GM23338 (cell line): ENCODE measurements at regions not wholly inside any gene's neighbourhood (a gene's known extent, or its start where the extent isn't known, plus 50 kb on each side); places are given as distances from the start of the nearest gene placed in this dataset.

ENCODE experiments used
- ATAC-seq: fragments of 200-7000 bp; cut with Tn5 transposase; 3 replicates; pipeline ENCODE4 v1.9.1; 2020
- DNase-seq: peaks from one replicate; pipeline ENCODE4 v3.0.0-alpha.2; 2015; ENCODE audit warnings: low spot score
- H2AFZ ChIP-seq: fragments of 200-600 bp; sonication (generic); 2 replicates; pipeline ENCODE4 v1.8.0; 2016; ENCODE audit warnings: antibody characterized with exemption, mild to moderate bottlenecking, moderate library complexity
- H3F3A ChIP-seq: fragments of 200-600 bp; sonication (generic); replicated peaks from 2 replicates; pipeline ENCODE4 v1.8.0; 2017; ENCODE audit warnings: antibody characterized with exemption, mixed run types, low read depth
- H3K27ac ChIP-seq: fragments of 200-600 bp; sonication (generic); 2 replicates; pipeline ENCODE4 v1.6.1; 2016; ENCODE audit warnings: low read depth
- H3K27me3 ChIP-seq: fragments of 200-600 bp; sonication (generic); 2 replicates; pipeline ENCODE4 v1.8.0; 2016; ENCODE audit warnings: mild to moderate bottlenecking, mixed run types, moderate library complexity; ENCODE audit not compliant: insufficient read depth
- H3K36me3 ChIP-seq: fragments of 200-600 bp; sonication (generic); 2 replicates; pipeline ENCODE4 v1.8.0; 2016; ENCODE audit warnings: mild to moderate bottlenecking; ENCODE audit not compliant: insufficient read depth
- H3K4me1 ChIP-seq: fragments of 200-600 bp; sonication (generic); 2 replicates; pipeline ENCODE4 v1.8.0; 2016; ENCODE audit warnings: mild to moderate bottlenecking, moderate library complexity; ENCODE audit not compliant: insufficient read depth
- H3K4me2 ChIP-seq: fragments of 200-600 bp; sonication (generic); 2 replicates; pipeline ENCODE4 v1.7.1; 2017; ENCODE audit warnings: mixed run types
- H3K4me3 ChIP-seq: fragments of 200-600 bp; sonication (generic); 2 replicates; pipeline ENCODE4 v1.6.1; 2016; ENCODE audit warnings: mixed run types
- H3K79me2 ChIP-seq: fragments of 200-600 bp; sonication (generic); replicated peaks from 2 replicates; pipeline ENCODE4 v1.8.0; 2017; ENCODE audit warnings: mild to moderate bottlenecking; ENCODE audit not compliant: insufficient read depth
- H3K9me2 ChIP-seq: fragments of 200-600 bp; sonication (generic); 2 replicates; pipeline ENCODE4 v1.8.0; 2017; ENCODE audit not compliant: insufficient read depth
- H4K20me1 ChIP-seq: fragments of 200-600 bp; sonication (generic); replicated peaks from 2 replicates; pipeline ENCODE4 v1.8.0; 2017; ENCODE audit warnings: mild to moderate bottlenecking; ENCODE audit not compliant: insufficient read depth
- H3K27ac Mint-ChIP-seq: 2 replicates; pipeline ENCODE4 v1.8.0; 2020; ENCODE audit warnings: inconsistent platforms, mild to moderate bottlenecking, moderate library complexity, mixed read lengths
- H3K27me3 Mint-ChIP-seq: 3 replicates; pipeline ENCODE4 v1.8.0; 2022; ENCODE audit warnings: low read depth, mild to moderate bottlenecking, moderate library complexity, mixed read lengths, inconsistent platforms; ENCODE audit not compliant: insufficient read depth, poor library complexity
- H3K36me3 Mint-ChIP-seq: 3 replicates; pipeline ENCODE4 v1.8.0; 2021; ENCODE audit warnings: low read depth, mild to moderate bottlenecking, inconsistent platforms, moderate library complexity, mixed read lengths
- H3K4me1 Mint-ChIP-seq: 3 replicates; pipeline ENCODE4 v1.8.0; 2020; ENCODE audit warnings: mild to moderate bottlenecking, inconsistent platforms, mixed read lengths
- H3K4me3 Mint-ChIP-seq: 3 replicates; pipeline ENCODE4 v1.8.0; 2021; ENCODE audit warnings: moderate library complexity, mild to moderate bottlenecking, inconsistent platforms, mixed read lengths
- H3K9me3 Mint-ChIP-seq: 3 replicates; pipeline ENCODE4 v1.8.0; 2020; ENCODE audit warnings: moderate library complexity, mild to moderate bottlenecking, inconsistent platforms, mixed read lengths
- CREB1 ChIP-seq: fragments of 250-450 bp; sonication (Bioruptor Pico); IDR thresholded peaks from 2 replicates; pipeline ENCODE4 v1.5.0; 2020; ENCODE audit warnings: low read depth, mild to moderate bottlenecking, moderate library complexity
- CTCF ChIP-seq, 2 experiments: fragments of 200-600 bp in 1 of 2; sonication (generic) in 1 of 2; conservative IDR thresholded peaks; 2 replicates each; pipeline versions ENCODE4 v1.5.1 to v1.6.1; 2016 to 2017; ENCODE audit warnings: antibody characterized with exemption in 2 of 2, low read depth in 2 of 2, mild to moderate bottlenecking in 2 of 2, moderate library complexity in 1 of 2
- EZH2 ChIP-seq: fragments of 200-600 bp; sonication (generic); IDR thresholded peaks from one replicate; pipeline ENCODE4 v1.8.0; 2017; ENCODE audit warnings: antibody characterized with exemption, mild to moderate bottlenecking, low read depth; ENCODE audit not compliant: unreplicated experiment
- JUNB ChIP-seq: IDR thresholded peaks from one replicate; pipeline ENCODE4 v1.6.1; 2016; ENCODE audit warnings: antibody characterized with exemption; ENCODE audit not compliant: unreplicated experiment
- NANOG ChIP-seq: IDR thresholded peaks from 2 replicates; pipeline ENCODE4 v1.6.1; 2016; ENCODE audit warnings: antibody characterized with exemption, borderline replicate concordance
- POLR2AphosphoS5 ChIP-seq: IDR thresholded peaks from 2 replicates; pipeline ENCODE4 v1.6.1; 2016; ENCODE audit warnings: antibody characterized with exemption, low read depth
- STAT1 ChIP-seq: IDR thresholded peaks from one replicate; pipeline ENCODE4 v1.6.1; 2016; ENCODE audit warnings: antibody characterized with exemption; ENCODE audit not compliant: unreplicated experiment
- ZNF114 ChIP-seq: fragments of 250-450 bp; sonication (Bioruptor Pico); IDR thresholded peaks from 2 replicates; pipeline ENCODE4 v1.5.0; 2020; ENCODE audit warnings: mild to moderate bottlenecking, moderate library complexity
- ZNF462 ChIP-seq: fragments of 250-450 bp; sonication (Bioruptor Pico); IDR thresholded peaks from 2 replicates; pipeline ENCODE4 v1.5.0; 2020; ENCODE audit warnings: mild to moderate bottlenecking, moderate library complexity

GRCh38 chr4:35229021-35229420 is 1015.3 kb downstream of the ARAP2 start (continued):
- TF ChIP-seq ZNF462 (CRISPR knock-in tag) (no peak), POLR2AphosphoS5 (no peak), NANOG (no peak), CREB1 (no peak), CTCF (conservative IDR thresholded peaks at IDR 0.05; ENCODE audit: low read depth in 2 of 2) (no peak), JUNB (no peak), EZH2 (no peak), STAT1 (no peak)

GRCh38 chr4:35237924-35238323 is 1006.4 kb downstream of the ARAP2 start:
- Histone ChIP-seq H2AFZ (no peak overlapping the region), H3K36me3 (no peaks in the 10 kb centered on the region), H3K4me3 (no peak overlapping the region), H3F3A (no peaks in the 10 kb centered on the region), H3K27ac (no peak overlapping the region), H3K27me3 (no peaks in the 10 kb centered on the region), H3K4me2 (no peak overlapping the region), H3K79me2 (no peaks in the 10 kb centered on the region), H4K20me1 (no peaks in the 10 kb centered on the region), H3K9me2 (peaks cover 3% of the 10 kb centered on the region; the same call in 1 of the 2 replicates), H3K4me1 (no peaks in the 10 kb centered on the region)
- H3K9me3 Mint-ChIP-seq: peaks cover 17% of the 10 kb centered on the region
- no peak overlapping the region for H3K4me3 Mint-ChIP-seq
- H3K4me1 Mint-ChIP-seq: no peaks in the 10 kb centered on the region
- no peak for DNase-seq
- H3K27me3 Mint-ChIP-seq: peaks cover 2% of the 10 kb centered on the region
- peaks cover 9% of the 10 kb centered on the region for H3K36me3 Mint-ChIP-seq
- no peak overlapping the region for H3K27ac Mint-ChIP-seq
- ATAC-seq: no peak
- TF ChIP-seq JUNB (no peak), ZNF114 (no peak), ZNF462 (CRISPR knock-in tag) (no peak)
